PC-9 (cell line): ENCODE measurements at regions not wholly inside any gene's neighbourhood (a gene's known extent, or its start where the extent isn't known, plus 50 kb on each side); places are given as distances from the start of the nearest gene placed in this dataset.

Experiments
- EZH2 ChIP-seq: fragments of 200-600 bp; sonication (generic); IDR thresholded peaks from 2 replicates; pipeline ENCODE4 v1.8.0; 2017; ENCODE audit warnings: antibody characterized with exemption, low read depth
- TF ChIP-seq, protein P1 (sequence below): fragments of 200-600 bp; sonication (generic); conservative IDR thresholded peaks from 2 replicates; pipeline ENCODE4 v1.6.1; 2017; ENCODE audit warnings: mixed run types, antibody characterized with exemption, mild to moderate bottlenecking, moderate library complexity

DNA sequence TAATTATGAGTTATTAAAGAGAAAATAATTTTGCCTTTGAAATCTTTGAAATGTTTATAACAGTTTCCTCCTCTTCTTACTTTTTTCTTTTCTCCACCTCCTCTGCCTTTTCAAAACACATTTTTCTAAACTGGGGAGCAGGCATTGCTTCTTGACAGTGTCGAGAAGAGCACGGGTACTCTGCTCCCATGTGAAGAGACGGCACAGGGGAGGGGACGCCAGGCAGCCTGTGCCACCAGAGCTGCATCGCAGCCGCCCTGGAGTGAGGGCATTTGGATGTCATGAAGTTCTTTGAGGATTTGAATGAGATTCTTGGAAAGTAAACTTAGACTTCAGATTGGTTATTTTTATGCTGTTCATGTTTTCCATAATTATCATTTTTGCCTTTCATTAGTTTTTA is 149.7 kb downstream of the ACTR3B start:
- TF ChIP-seq EZH2: no peak
- TF ChIP-seq, protein P1, sequence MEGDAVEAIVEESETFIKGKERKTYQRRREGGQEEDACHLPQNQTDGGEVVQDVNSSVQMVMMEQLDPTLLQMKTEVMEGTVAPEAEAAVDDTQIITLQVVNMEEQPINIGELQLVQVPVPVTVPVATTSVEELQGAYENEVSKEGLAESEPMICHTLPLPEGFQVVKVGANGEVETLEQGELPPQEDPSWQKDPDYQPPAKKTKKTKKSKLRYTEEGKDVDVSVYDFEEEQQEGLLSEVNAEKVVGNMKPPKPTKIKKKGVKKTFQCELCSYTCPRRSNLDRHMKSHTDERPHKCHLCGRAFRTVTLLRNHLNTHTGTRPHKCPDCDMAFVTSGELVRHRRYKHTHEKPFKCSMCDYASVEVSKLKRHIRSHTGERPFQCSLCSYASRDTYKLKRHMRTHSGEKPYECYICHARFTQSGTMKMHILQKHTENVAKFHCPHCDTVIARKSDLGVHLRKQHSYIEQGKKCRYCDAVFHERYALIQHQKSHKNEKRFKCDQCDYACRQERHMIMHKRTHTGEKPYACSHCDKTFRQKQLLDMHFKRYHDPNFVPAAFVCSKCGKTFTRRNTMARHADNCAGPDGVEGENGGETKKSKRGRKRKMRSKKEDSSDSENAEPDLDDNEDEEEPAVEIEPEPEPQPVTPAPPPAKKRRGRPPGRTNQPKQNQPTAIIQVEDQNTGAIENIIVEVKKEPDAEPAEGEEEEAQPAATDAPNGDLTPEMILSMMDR: no peak
